IPS-20b (cell line): ENCODE measurements at regions not wholly inside any gene's neighbourhood (a gene's known extent, or its start where the extent isn't known, plus 50 kb on each side); places are given as distances from the start of the nearest gene placed in this dataset.
"Not testable (repeated sequence)": the region's sequence is repeated elsewhere in the genome, so short reads cannot be mapped to it uniquely, and the experiment has no call there.

Experiments used
- H3K27ac ChIP-seq: one replicate; pipeline ENCODE4 v1.5.1; 2013; ENCODE audit warnings: low read length
- H3K27me3 ChIP-seq: 2 replicates; pipeline ENCODE4 v1.6.1; 2013; ENCODE audit warnings: mild to moderate bottlenecking, low read length, inconsistent platforms; ENCODE audit not compliant: insufficient read depth
- H3K36me3 ChIP-seq: 2 replicates; pipeline ENCODE4 v1.6.1; 2013; ENCODE audit warnings: low read depth, mild to moderate bottlenecking, inconsistent platforms, low read length, moderate library complexity; ENCODE audit not compliant: insufficient read depth
- H3K4me1 ChIP-seq: 2 replicates; pipeline ENCODE4 v1.6.1; 2013; ENCODE audit warnings: mild to moderate bottlenecking, control low read depth, inconsistent platforms, low read length, moderate library complexity; ENCODE audit not compliant: insufficient read depth
- H3K4me3 ChIP-seq: 2 replicates; pipeline ENCODE4 v1.5.1; 2013; ENCODE audit warnings: mild to moderate bottlenecking, low read length, inconsistent platforms
- H3K9ac ChIP-seq: 2 replicates; pipeline ENCODE4 v1.6.1; 2013; ENCODE audit warnings: low read depth, mild to moderate bottlenecking, inconsistent platforms, low read length, moderate library complexity
- H3K9me3 ChIP-seq: 2 replicates; pipeline ENCODE4 v1.6.1; 2013; ENCODE audit warnings: mild to moderate bottlenecking, low read depth, low read length, inconsistent platforms; ENCODE audit not compliant: insufficient read depth

DNA sequence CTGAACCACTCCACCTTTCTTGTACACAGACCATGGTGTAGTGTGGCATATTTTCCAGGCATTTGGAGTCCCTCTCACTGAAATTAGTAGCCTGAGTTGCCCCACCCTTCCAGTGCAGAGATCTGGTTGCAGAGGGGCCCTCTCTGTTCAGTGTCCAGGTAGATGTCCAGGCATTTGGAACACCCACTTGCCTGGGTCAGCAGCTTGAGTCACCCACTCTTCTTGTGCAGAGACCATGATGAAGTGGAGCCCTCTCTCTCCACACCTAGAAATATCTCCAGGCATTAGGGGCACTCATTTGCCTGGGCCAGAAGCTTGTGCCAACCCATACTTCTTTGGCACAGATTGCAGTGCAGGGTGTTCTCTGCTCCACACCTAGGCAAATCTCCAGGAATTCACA, 2733.3 kb downstream of the PCDH7 start:
- H3K4me1 ChIP-seq = no peaks in the 10 kb centered on the region; the same call in 1 of the 2 replicates
- no peak overlapping the region for H3K9ac ChIP-seq
- H3K36me3 ChIP-seq = no peaks in the 10 kb centered on the region
- H3K27ac ChIP-seq = no peak overlapping the region
- H3K9me3 ChIP-seq = no peaks in the 10 kb centered on the region; the same call in 1 of the 2 replicates
- no peak overlapping the region for H3K4me3 ChIP-seq
- no peaks in the 10 kb centered on the region for H3K27me3 ChIP-seq

DNA sequence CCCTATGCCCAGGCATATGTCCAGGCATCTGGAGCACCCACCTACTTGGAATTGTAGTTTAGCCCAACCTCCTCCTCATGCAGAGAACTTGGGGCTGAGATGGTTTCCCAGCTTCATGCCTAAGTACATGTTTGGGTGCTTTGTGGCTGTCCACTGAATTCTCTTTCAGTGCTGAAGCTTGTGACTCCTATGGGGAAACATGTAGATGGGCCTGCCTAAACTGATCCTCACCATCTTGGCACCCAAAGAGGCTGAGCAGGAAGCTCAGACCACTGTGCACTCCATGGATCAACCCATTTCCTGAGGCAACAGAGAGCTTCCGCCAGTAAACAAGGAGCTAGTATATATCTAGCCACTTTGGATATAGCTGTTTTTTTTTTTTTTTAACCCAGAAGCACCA, 2733.7 kb downstream of the PCDH7 start:
- no peaks in the 10 kb centered on the region; the same call in 1 of the 2 replicates for H3K9me3 ChIP-seq
- H3K4me3 ChIP-seq = no peak overlapping the region
- H3K9ac ChIP-seq = no peak overlapping the region
- H3K27ac ChIP-seq = no peak overlapping the region
- H3K27me3 ChIP-seq = no peaks in the 10 kb centered on the region
- no peaks in the 10 kb centered on the region for H3K4me1 ChIP-seq
- H3K36me3 ChIP-seq = no peaks in the 10 kb centered on the region

DNA sequence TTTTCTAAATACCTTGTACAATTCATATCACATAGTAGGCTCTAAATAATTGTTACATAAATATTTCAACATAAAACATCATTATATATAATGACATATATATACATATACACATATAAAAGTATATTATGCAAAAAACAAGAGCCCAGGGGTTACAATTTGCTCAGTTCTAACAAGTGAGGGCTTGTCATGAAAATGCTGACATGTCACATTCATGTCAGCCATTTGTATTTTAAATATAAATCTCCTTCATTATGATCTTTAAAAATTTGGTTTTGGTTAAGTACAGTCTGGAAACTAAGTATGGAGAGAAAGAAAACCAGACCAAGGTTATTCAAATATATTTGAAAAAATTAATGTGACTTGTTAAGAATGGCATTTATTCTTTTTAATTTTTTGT, 2745.4 kb downstream of the PCDH7 start:
- H3K27ac ChIP-seq = no peak overlapping the region

GRCh38 chr4:33467291-33467690, 2747.1 kb downstream of the PCDH7 start:
- Histone ChIP-seq H3K36me3 (no peaks in the 10 kb centered on the region), H3K27me3 (no peaks in the 10 kb centered on the region), H3K4me3 (no peak overlapping the region), H3K9me3 (peaks cover 4% of the 10 kb centered on the region; the same call in 1 of the 2 replicates), H3K9ac (no peak overlapping the region), H3K27ac (no peak overlapping the region), H3K4me1 (no peaks in the 10 kb centered on the region)

More for the DNA sequence above, 2745.4 kb downstream of the PCDH7 start:
- Histone ChIP-seq H3K9ac (no peak overlapping the region), H3K4me1 (no peaks in the 10 kb centered on the region), H3K36me3 (no peaks in the 10 kb centered on the region), H3K4me3 (no peak overlapping the region), H3K9me3 (no peaks in the 10 kb centered on the region; the same call in 1 of the 2 replicates), H3K27me3 (no peaks in the 10 kb centered on the region)

DNA sequence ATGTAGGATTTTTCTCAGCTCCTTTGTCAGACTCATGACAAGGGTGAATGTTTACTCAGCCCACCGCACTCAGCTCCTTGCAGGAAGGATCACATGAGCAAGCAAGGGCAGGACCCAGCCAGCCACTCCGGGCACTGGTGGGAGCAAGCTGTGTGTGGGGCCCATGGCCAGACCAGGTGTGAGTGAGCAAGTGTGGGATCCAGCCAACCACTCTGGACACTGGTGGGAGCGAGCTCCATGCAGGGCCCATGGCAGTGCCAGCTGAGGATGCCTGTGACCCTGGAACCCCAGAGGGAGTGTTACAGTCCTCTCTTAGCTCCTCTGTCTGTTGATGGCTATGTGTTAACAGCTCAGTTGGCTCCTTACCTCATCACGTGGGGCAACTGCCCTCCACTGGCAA, 2750.6 kb downstream of the PCDH7 start:
- Histone ChIP-seq H3K27ac (no peak overlapping the region), H3K27me3 (no peaks in the 10 kb centered on the region), H3K36me3 (no peaks in the 10 kb centered on the region), H3K4me1 (no peaks in the 10 kb centered on the region), H3K9ac (no peak overlapping the region), H3K4me3 (no peak overlapping the region), H3K9me3 (peaks cover 4% of the 10 kb centered on the region; the same call in 1 of the 2 replicates)

DNA sequence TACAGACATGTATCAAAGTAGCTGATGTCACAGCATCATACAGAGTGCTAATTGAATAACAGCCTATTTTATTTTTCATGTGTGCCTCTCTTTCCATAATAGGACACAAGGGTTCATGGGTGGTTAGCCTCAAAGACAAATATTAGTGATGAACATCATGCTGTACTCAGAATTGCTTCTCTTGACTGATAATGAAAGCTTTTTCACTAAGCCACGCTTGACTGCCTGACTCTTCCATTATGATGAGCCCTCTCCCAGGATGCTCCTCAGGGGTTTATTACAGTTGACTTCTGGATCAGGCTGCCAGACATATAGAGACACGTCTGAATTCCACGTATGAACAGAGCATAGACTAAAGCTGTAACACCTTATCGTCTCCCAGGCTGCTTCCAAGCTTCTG, 2757.5 kb downstream of the PCDH7 start:
- Histone ChIP-seq H3K4me1 (no peaks in the 10 kb centered on the region), H3K9ac (no peak overlapping the region), H3K36me3 (no peaks in the 10 kb centered on the region), H3K27me3 (no peaks in the 10 kb centered on the region), H3K27ac (no peak overlapping the region), H3K9me3 (no peaks in the 10 kb centered on the region), H3K4me3 (no peak overlapping the region)

- no peaks in the 10 kb centered on the region for H3K27me3 ChIP-seq
- H3K4me1 ChIP-seq = no peaks in the 10 kb centered on the region
- H3K27ac ChIP-seq = no peak overlapping the region
- H3K4me3 ChIP-seq = no peak overlapping the region
- no peaks in the 10 kb centered on the region for H3K36me3 ChIP-seq
- no peaks in the 10 kb centered on the region for H3K9me3 ChIP-seq
- H3K9ac ChIP-seq = no peak overlapping the region
These were observed 2761.5 kb downstream of the ARAP2 start for GRCh38 chr4:33482773-33483172.

DNA sequence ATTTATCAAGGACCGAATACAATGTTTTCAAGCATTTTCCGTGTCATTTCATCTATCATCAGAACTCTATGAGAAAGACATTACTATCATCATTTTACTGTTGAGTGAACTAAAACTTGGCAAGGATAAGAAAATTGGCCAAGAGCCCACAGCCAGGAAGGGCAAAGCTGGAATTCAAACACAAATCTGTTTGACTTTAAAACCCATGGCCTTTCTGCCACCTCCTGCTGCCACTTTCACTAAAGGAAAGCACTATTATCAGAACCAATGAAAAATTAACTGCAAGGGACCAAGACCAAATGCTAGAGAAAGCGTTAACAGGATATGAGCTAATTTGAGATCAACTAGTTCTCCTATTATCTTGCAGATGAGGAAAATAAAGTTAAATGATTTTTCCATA, 2759.2 kb downstream of the ARAP2 start:
- Histone ChIP-seq H3K9me3 (no peaks in the 10 kb centered on the region), H3K27me3 (no peaks in the 10 kb centered on the region), H3K9ac (no peak overlapping the region), H3K4me1 (no peaks in the 10 kb centered on the region), H3K27ac (no peak overlapping the region), H3K4me3 (no peak overlapping the region), H3K36me3 (no peaks in the 10 kb centered on the region)

DNA sequence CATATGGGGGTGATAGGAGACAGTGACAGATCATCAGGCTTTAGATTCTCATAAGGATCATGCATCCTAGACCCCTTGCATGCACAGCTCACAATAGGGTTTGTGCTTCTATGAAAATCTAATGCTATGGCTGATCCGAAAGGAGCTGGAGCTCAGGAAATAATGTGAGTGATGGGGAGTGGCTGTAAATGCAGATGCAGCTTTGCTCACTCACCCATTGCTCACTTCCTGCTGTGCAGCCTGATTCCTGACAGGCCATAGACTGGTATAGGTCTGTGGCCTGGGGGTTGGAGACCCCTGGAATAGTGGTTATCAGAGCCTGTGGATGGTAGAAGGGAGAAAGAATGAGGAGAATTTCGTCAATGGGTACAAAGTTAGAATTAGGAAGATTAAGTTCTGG, 2751.1 kb downstream of the ARAP2 start:
- Histone ChIP-seq H3K9me3 (peaks cover 3% of the 10 kb centered on the region; the same call in 1 of the 2 replicates), H3K4me1 (no peaks in the 10 kb centered on the region), H3K9ac (no peak overlapping the region), H3K4me3 (no peak overlapping the region), H3K36me3 (no peaks in the 10 kb centered on the region), H3K27me3 (no peaks in the 10 kb centered on the region), H3K27ac (no peak overlapping the region)

GRCh38 chr4:33494150-33494549, 2750.2 kb downstream of the ARAP2 start:
- H3K36me3 ChIP-seq = no peaks in the 10 kb centered on the region
- H3K9me3 ChIP-seq = peaks cover 3% of the 10 kb centered on the region; the same call in 1 of the 2 replicates
- H3K27ac ChIP-seq = no peak overlapping the region
- no peaks in the 10 kb centered on the region for H3K4me1 ChIP-seq
- H3K27me3 ChIP-seq = no peaks in the 10 kb centered on the region
- H3K9ac ChIP-seq = no peak overlapping the region
- no peak overlapping the region for H3K4me3 ChIP-seq

- not testable (repeated sequence) for H3K9me3 ChIP-seq, H3K9ac ChIP-seq, H3K4me1 ChIP-seq, H3K27me3 ChIP-seq, H3K27ac ChIP-seq, H3K4me3 ChIP-seq, H3K36me3 ChIP-seq
These were observed 2742.7 kb downstream of the ARAP2 start for GRCh38 chr4:33501587-33501986.

- H3K9me3 ChIP-seq = peaks cover 30% of the 10 kb centered on the region; the same call in 1 of the 2 replicates
These were observed 2731.9 kb downstream of the ARAP2 start for GRCh38 chr4:33512397-33512796.

More at GRCh38 chr4:33512397-33512796, 2731.9 kb downstream of the ARAP2 start:
- H3K27ac ChIP-seq = no peak overlapping the region
- no peak overlapping the region for H3K4me3 ChIP-seq
- no peaks in the 10 kb centered on the region for H3K27me3 ChIP-seq
- no peaks in the 10 kb centered on the region for H3K36me3 ChIP-seq
- H3K4me1 ChIP-seq = no peaks in the 10 kb centered on the region
- no peak overlapping the region for H3K9ac ChIP-seq
